Kidney (tissue), 13 donors: ENCODE measurements at regions not wholly inside any gene's neighbourhood (a gene's known extent, or its start where the extent isn't known, plus 50 kb on each side); places are given as distances from the start of the nearest gene placed in this dataset.

ENCODE experiments used
- DNase-seq, 5 donors: peaks; one replicate each; pipeline ENCODE4 v3.0.0-alpha.2; 2013 to 2020
- FAIRE-seq: peaks from 2 replicates; lab custom pipeline; 2012; peaks lifted over from hg19 to GRCh38; lab: Jason Lieb, UNC
- H3K27ac ChIP-seq, 2 donors: one replicate each; pipeline ENCODE4 v1.7.0; 2013; ENCODE audit warnings: low read depth in 2 of 2, low read length in 2 of 2, inconsistent platforms in 1 of 2
- H3K27me3 ChIP-seq: one replicate; pipeline ENCODE4 v1.7.1; 2013; ENCODE audit warnings: low read length, inconsistent platforms; ENCODE audit not compliant: control insufficient read depth, insufficient read depth
- H3K36me3 ChIP-seq, 3 donors: one replicate each; pipeline versions ENCODE4 v1.7.0 to v1.7.1; 2013; ENCODE audit warnings: low read length in 3 of 3, control low read depth in 1 of 3, inconsistent platforms in 1 of 3; ENCODE audit not compliant: insufficient read depth in 3 of 3, control insufficient read depth in 2 of 3
- H3K4me1 ChIP-seq, 3 donors: one replicate each; pipeline versions ENCODE4 v1.7.0 to v1.7.1; 2013; ENCODE audit warnings: low read length in 3 of 3, inconsistent platforms in 1 of 3, low read depth in 1 of 3; ENCODE audit not compliant: control insufficient read depth in 2 of 3, insufficient read depth in 2 of 3
- H3K4me3 ChIP-seq, 3 donors: one replicate each; pipeline versions ENCODE4 v1.7.0 to v1.8.1; 2013; ENCODE audit warnings: low read length in 3 of 3, control low read depth in 1 of 3, inconsistent platforms in 1 of 3
- H3K9ac ChIP-seq, 3 donors: one replicate each; pipeline versions ENCODE4 v1.7.0 to v1.7.1; 2013; ENCODE audit warnings: low read length in 3 of 3, control low read depth in 1 of 3, inconsistent platforms in 1 of 3
- H3K9me3 ChIP-seq, 3 donors: one replicate each; pipeline versions ENCODE4 v1.7.0 to v1.7.1; 2013; ENCODE audit warnings: low read length in 3 of 3, control low read depth in 1 of 3, inconsistent platforms in 1 of 3; ENCODE audit not compliant: control insufficient read depth in 2 of 3, insufficient read depth in 1 of 3
- intact Hi-C: fragments of 100-400 bp; cut with DNase I; formaldehyde crosslinking; loops from one replicate; pipeline ENCODE4 v1.11.1; 2022
- TF ChIP-seq, protein P1 (sequence below): IDR thresholded peaks from 3 replicates; pipeline ENCODE4 v1.5.1; 2012; ENCODE audit warnings: mild to moderate bottlenecking, moderate library complexity, borderline replicate concordance; ENCODE audit not compliant: insufficient read depth; ENCODE audit errors: extremely low read depth
- donor health status: control.
- donor health status: control.
- donor health status: control.
- donor health status: control.
- donor health status: control.
- donor health status: DM: yes; HTN: yes; CAD: no.
- donor health status: Normal renal cell carcinoma (clear cell type).

DNA sequence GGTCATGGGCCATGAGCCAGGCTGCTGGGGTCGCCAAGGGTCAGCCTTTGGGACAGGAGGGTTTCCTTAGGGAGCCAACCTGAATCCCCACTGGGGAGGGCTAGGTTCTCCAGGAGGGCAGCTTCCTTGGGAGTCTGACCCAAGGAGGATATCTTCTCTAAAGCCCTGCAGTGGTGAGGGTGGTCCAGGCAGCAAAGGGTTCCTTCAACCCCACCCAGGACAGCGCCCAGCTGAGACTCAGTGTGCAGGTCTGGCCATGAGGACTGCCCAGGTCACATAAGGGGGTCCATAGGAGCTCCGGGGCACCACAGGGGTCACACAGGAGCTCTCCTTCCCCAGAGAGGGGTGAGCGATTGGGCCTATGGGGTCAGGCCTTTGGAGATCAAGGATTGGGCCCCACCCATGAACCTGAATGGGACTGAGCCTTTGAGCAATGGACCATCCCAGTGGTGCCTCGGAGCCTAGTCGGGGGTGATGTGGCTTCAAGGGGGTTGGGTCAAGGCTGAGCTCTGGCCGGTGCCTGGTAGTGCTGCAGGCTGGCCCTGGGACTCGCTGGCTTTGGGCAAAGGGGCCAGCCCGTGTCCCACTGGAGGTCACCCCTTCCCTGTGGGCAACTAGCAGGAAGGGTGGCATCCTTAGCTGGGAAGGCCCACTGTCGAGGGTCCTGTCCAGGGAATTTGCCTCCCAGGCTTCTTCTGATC lies 216.5 kb downstream of the SNRPN start:
- Histone ChIP-seq H3K9me3 (peaks cover 0 to 19% (median 0%) of the 10 kb centered on the region in 3 donors), H3K4me3 (no peak overlapping the region), H3K27ac (no peak overlapping the region), H3K9ac (no peak overlapping the region), H3K27me3 (no peaks in the 10 kb centered on the region), H3K4me1 (no peaks in the 10 kb centered on the region), H3K36me3 (no peaks in the 10 kb centered on the region)
- TF ChIP-seq, protein P1, sequence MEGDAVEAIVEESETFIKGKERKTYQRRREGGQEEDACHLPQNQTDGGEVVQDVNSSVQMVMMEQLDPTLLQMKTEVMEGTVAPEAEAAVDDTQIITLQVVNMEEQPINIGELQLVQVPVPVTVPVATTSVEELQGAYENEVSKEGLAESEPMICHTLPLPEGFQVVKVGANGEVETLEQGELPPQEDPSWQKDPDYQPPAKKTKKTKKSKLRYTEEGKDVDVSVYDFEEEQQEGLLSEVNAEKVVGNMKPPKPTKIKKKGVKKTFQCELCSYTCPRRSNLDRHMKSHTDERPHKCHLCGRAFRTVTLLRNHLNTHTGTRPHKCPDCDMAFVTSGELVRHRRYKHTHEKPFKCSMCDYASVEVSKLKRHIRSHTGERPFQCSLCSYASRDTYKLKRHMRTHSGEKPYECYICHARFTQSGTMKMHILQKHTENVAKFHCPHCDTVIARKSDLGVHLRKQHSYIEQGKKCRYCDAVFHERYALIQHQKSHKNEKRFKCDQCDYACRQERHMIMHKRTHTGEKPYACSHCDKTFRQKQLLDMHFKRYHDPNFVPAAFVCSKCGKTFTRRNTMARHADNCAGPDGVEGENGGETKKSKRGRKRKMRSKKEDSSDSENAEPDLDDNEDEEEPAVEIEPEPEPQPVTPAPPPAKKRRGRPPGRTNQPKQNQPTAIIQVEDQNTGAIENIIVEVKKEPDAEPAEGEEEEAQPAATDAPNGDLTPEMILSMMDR = no peak
- intact Hi-C loops = no loop called here
- DNase-seq = peak in 2 of 5 donors; percentile 25 to 46
- FAIRE-seq = no peak

DNA sequence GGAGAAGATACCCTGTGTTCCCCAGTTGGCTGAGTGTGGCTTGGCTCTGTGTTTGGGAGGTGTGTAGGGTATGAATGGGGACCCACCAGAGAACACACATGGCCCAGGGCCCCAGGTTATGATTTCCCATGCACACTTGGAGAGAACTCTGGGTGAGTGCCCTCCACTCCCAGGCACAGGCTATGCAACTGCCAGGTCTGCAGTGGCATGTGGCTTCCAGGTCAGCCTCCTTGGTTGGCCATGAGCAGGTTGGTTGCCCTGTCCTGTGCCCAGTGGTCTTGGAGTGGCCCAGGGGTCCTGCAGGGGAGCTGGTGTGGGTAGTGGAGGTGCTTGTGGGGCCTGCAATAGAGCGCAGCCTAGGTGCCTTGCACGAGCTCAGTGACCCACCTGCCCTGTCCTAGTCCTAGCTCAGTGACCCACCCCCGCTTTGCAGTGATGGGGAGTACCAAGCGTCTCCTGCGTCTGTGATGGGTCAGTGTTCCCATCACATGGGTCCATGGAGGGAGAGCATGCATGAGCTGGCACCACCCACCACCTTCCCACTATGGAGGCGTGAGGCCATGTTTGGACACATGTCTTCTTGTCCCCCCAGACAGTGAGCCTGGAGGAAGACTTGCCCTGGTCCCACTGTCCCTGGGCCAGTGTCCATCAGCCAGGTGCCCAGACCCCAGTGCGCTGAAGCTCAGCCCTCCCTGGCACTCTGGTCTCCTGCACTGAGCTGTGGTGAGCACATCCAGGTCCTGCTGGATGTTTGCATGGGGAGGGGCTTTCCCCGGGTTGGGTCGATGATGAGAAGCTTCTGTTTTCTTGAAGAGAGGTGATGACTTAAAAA lies 217.3 kb downstream of the SNRPN start:
- H3K27ac ChIP-seq = no peak overlapping the region
- H3K4me3 ChIP-seq = no peak overlapping the region
- intact Hi-C loops = no loop called here
- TF ChIP-seq, protein P1 = no peak
- H3K27me3 ChIP-seq = no peaks in the 10 kb centered on the region
- no peak for FAIRE-seq
- peaks cover 0 to 22% (median 0%) of the 10 kb centered on the region in 3 donors for H3K9me3 ChIP-seq
- peak in 2 of 5 donors; percentile 16 to 51 for DNase-seq
- no peaks in the 10 kb centered on the region for H3K36me3 ChIP-seq
- no peaks in the 10 kb centered on the region for H3K4me1 ChIP-seq
- no peak overlapping the region for H3K9ac ChIP-seq

DNA sequence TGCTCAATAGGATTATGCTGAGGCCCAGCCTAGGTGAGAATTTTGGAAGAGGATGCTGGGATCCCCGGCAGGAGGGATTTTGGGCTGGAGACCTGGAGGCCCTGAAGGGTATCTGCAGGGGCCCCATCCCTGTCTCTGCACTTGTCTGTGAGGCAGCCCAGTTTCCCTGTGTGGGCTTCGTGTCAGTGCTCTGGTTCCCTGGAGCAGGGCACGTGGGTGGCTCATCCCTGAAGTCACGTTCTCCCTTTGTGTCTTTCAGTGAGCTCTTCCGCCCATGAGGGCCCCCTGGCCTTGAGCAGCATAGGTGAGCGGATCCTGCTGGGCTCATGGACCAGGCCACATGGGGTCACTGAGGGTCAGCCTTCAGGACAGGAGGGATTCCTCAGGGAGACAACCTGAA lies 217.9 kb downstream of the SNRPN start:
- Histone ChIP-seq H3K36me3 (no peaks in the 10 kb centered on the region), H3K4me1 (no peaks in the 10 kb centered on the region), H3K27me3 (no peaks in the 10 kb centered on the region), H3K9me3 (peaks cover 0 to 22% (median 0%) of the 10 kb centered on the region in 3 donors), H3K27ac (no peak overlapping the region), H3K4me3 (no peak overlapping the region), H3K9ac (no peak overlapping the region)
- DNase-seq (peak in 1 of 5 donors; percentile 33), FAIRE-seq (no peak)
- intact Hi-C loops = no loop called here
- TF ChIP-seq, protein P1 = no peak
